GM23338 (cell line): ENCODE measurements at regions not wholly inside any gene's neighbourhood (a gene's known extent, or its start where the extent isn't known, plus 50 kb on each side); places are given as distances from the start of the nearest gene placed in this dataset.

ENCODE experiments used
- ATAC-seq: fragments of 200-7000 bp; cut with Tn5 transposase; 3 replicates; pipeline ENCODE4 v1.9.1; 2020
- DNase-seq: peaks from one replicate; pipeline ENCODE4 v3.0.0-alpha.2; 2015; ENCODE audit warnings: low spot score
- H2AFZ ChIP-seq: fragments of 200-600 bp; sonication (generic); 2 replicates; pipeline ENCODE4 v1.8.0; 2016; ENCODE audit warnings: antibody characterized with exemption, mild to moderate bottlenecking, moderate library complexity
- H3F3A ChIP-seq: fragments of 200-600 bp; sonication (generic); replicated peaks from 2 replicates; pipeline ENCODE4 v1.8.0; 2017; ENCODE audit warnings: antibody characterized with exemption, mixed run types, low read depth
- H3K27ac ChIP-seq: fragments of 200-600 bp; sonication (generic); 2 replicates; pipeline ENCODE4 v1.6.1; 2016; ENCODE audit warnings: low read depth
- H3K27me3 ChIP-seq: fragments of 200-600 bp; sonication (generic); 2 replicates; pipeline ENCODE4 v1.8.0; 2016; ENCODE audit warnings: mild to moderate bottlenecking, mixed run types, moderate library complexity; ENCODE audit not compliant: insufficient read depth
- H3K36me3 ChIP-seq: fragments of 200-600 bp; sonication (generic); 2 replicates; pipeline ENCODE4 v1.8.0; 2016; ENCODE audit warnings: mild to moderate bottlenecking; ENCODE audit not compliant: insufficient read depth
- H3K4me1 ChIP-seq: fragments of 200-600 bp; sonication (generic); 2 replicates; pipeline ENCODE4 v1.8.0; 2016; ENCODE audit warnings: mild to moderate bottlenecking, moderate library complexity; ENCODE audit not compliant: insufficient read depth
- H3K4me2 ChIP-seq: fragments of 200-600 bp; sonication (generic); 2 replicates; pipeline ENCODE4 v1.7.1; 2017; ENCODE audit warnings: mixed run types
- H3K4me3 ChIP-seq: fragments of 200-600 bp; sonication (generic); 2 replicates; pipeline ENCODE4 v1.6.1; 2016; ENCODE audit warnings: mixed run types
- H3K79me2 ChIP-seq: fragments of 200-600 bp; sonication (generic); replicated peaks from 2 replicates; pipeline ENCODE4 v1.8.0; 2017; ENCODE audit warnings: mild to moderate bottlenecking; ENCODE audit not compliant: insufficient read depth
- H3K9me2 ChIP-seq: fragments of 200-600 bp; sonication (generic); 2 replicates; pipeline ENCODE4 v1.8.0; 2017; ENCODE audit not compliant: insufficient read depth
- H4K20me1 ChIP-seq: fragments of 200-600 bp; sonication (generic); replicated peaks from 2 replicates; pipeline ENCODE4 v1.8.0; 2017; ENCODE audit warnings: mild to moderate bottlenecking; ENCODE audit not compliant: insufficient read depth
- H3K27ac Mint-ChIP-seq: 2 replicates; pipeline ENCODE4 v1.8.0; 2020; ENCODE audit warnings: inconsistent platforms, mild to moderate bottlenecking, moderate library complexity, mixed read lengths
- H3K27me3 Mint-ChIP-seq: 3 replicates; pipeline ENCODE4 v1.8.0; 2022; ENCODE audit warnings: low read depth, mild to moderate bottlenecking, moderate library complexity, mixed read lengths, inconsistent platforms; ENCODE audit not compliant: insufficient read depth, poor library complexity
- H3K36me3 Mint-ChIP-seq: 3 replicates; pipeline ENCODE4 v1.8.0; 2021; ENCODE audit warnings: low read depth, mild to moderate bottlenecking, inconsistent platforms, moderate library complexity, mixed read lengths
- H3K4me1 Mint-ChIP-seq: 3 replicates; pipeline ENCODE4 v1.8.0; 2020; ENCODE audit warnings: mild to moderate bottlenecking, inconsistent platforms, mixed read lengths
- H3K4me3 Mint-ChIP-seq: 3 replicates; pipeline ENCODE4 v1.8.0; 2021; ENCODE audit warnings: moderate library complexity, mild to moderate bottlenecking, inconsistent platforms, mixed read lengths
- H3K9me3 Mint-ChIP-seq: 3 replicates; pipeline ENCODE4 v1.8.0; 2020; ENCODE audit warnings: moderate library complexity, mild to moderate bottlenecking, inconsistent platforms, mixed read lengths
- CREB1 ChIP-seq: fragments of 250-450 bp; sonication (Bioruptor Pico); IDR thresholded peaks from 2 replicates; pipeline ENCODE4 v1.5.0; 2020; ENCODE audit warnings: low read depth, mild to moderate bottlenecking, moderate library complexity
- CTCF ChIP-seq, 2 experiments: fragments of 200-600 bp in 1 of 2; sonication (generic) in 1 of 2; conservative IDR thresholded peaks; 2 replicates each; pipeline versions ENCODE4 v1.5.1 to v1.6.1; 2016 to 2017; ENCODE audit warnings: antibody characterized with exemption in 2 of 2, low read depth in 2 of 2, mild to moderate bottlenecking in 2 of 2, moderate library complexity in 1 of 2
- EZH2 ChIP-seq: fragments of 200-600 bp; sonication (generic); IDR thresholded peaks from one replicate; pipeline ENCODE4 v1.8.0; 2017; ENCODE audit warnings: antibody characterized with exemption, mild to moderate bottlenecking, low read depth; ENCODE audit not compliant: unreplicated experiment
- EZH2phosphoT487 ChIP-seq: fragments of 200-600 bp; sonication (generic); IDR thresholded peaks from one replicate; pipeline ENCODE4 v1.8.1; 2018; ENCODE audit warnings: antibody characterized with exemption; ENCODE audit not compliant: unreplicated experiment
- JUNB ChIP-seq: IDR thresholded peaks from one replicate; pipeline ENCODE4 v1.6.1; 2016; ENCODE audit warnings: antibody characterized with exemption; ENCODE audit not compliant: unreplicated experiment
- NANOG ChIP-seq: IDR thresholded peaks from 2 replicates; pipeline ENCODE4 v1.6.1; 2016; ENCODE audit warnings: antibody characterized with exemption, borderline replicate concordance
- POLR2AphosphoS5 ChIP-seq: IDR thresholded peaks from 2 replicates; pipeline ENCODE4 v1.6.1; 2016; ENCODE audit warnings: antibody characterized with exemption, low read depth
- STAT1 ChIP-seq: IDR thresholded peaks from one replicate; pipeline ENCODE4 v1.6.1; 2016; ENCODE audit warnings: antibody characterized with exemption; ENCODE audit not compliant: unreplicated experiment
- ZNF114 ChIP-seq: fragments of 250-450 bp; sonication (Bioruptor Pico); IDR thresholded peaks from 2 replicates; pipeline ENCODE4 v1.5.0; 2020; ENCODE audit warnings: mild to moderate bottlenecking, moderate library complexity
- ZNF331 ChIP-seq: fragments of 250-450 bp; sonication (Bioruptor Pico); IDR thresholded peaks from 2 replicates; pipeline ENCODE4 v1.5.0; 2020; ENCODE audit warnings: low read depth, mild to moderate bottlenecking, moderate library complexity
- TF ChIP-seq, protein P1 (sequence below): IDR thresholded peaks from 2 replicates; pipeline ENCODE4 v1.6.1; 2016; ENCODE audit warnings: antibody characterized with exemption
- TF ChIP-seq, protein P2 (sequence below): IDR thresholded peaks from one replicate; pipeline ENCODE4 v1.6.1; 2018; ENCODE audit warnings: antibody characterized with exemption; ENCODE audit not compliant: unreplicated experiment
- TF ChIP-seq, protein P3 (sequence below): fragments of 250-450 bp; sonication (Bioruptor Pico); IDR thresholded peaks from 2 replicates; pipeline ENCODE4 v1.5.0; 2020; ENCODE audit warnings: mild to moderate bottlenecking, moderate library complexity

DNA sequence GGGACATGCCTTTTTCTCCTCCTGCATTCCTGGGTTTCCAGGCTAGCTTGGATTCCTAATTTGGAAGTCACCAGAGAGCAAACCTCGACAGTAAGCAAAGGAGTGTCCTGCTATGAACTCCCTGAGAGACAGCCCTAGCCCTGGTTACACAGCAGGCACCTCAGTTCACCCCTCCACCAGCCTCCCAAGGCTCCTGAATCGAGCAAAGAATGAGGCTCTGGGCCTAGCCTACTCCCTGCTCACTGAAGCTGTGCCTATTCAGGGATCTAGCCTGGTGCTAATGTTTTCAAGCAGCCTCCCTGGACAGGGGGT is 66.7 kb upstream of the RMDN2 start:
- DNase-seq (no peak), ATAC-seq (peak; percentile 72)
- Mint-ChIP-seq H3K4me3 (no peak overlapping the region), H3K4me1 (peaks cover 3% of the 10 kb centered on the region; the same call in 1 of the 3 replicates), H3K36me3 (peaks cover 2% of the 10 kb centered on the region; the same call in 1 of the 3 replicates), H3K9me3 (peaks cover 4% of the 10 kb centered on the region; the same call in 1 of the 3 replicates), H3K27me3 (peaks cover 3% of the 10 kb centered on the region), H3K27ac (no peak overlapping the region)
- Histone ChIP-seq H3K4me2 (no peak overlapping the region), H3K4me1 (no peaks in the 10 kb centered on the region), H3K27me3 (no peaks in the 10 kb centered on the region), H3F3A (no peaks in the 10 kb centered on the region), H3K36me3 (no peaks in the 10 kb centered on the region), H3K9me2 (no peaks in the 10 kb centered on the region), H3K79me2 (no peaks in the 10 kb centered on the region), H3K4me3 (no peak overlapping the region), H3K27ac (no peak overlapping the region), H4K20me1 (no peaks in the 10 kb centered on the region), H2AFZ (peak overlapping the region; percentile 84)
- TF ChIP-seq, protein P1, sequence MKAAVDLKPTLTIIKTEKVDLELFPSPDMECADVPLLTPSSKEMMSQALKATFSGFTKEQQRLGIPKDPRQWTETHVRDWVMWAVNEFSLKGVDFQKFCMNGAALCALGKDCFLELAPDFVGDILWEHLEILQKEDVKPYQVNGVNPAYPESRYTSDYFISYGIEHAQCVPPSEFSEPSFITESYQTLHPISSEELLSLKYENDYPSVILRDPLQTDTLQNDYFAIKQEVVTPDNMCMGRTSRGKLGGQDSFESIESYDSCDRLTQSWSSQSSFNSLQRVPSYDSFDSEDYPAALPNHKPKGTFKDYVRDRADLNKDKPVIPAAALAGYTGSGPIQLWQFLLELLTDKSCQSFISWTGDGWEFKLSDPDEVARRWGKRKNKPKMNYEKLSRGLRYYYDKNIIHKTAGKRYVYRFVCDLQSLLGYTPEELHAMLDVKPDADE, result no peak
- TF ChIP-seq EZH2 (no peak), CREB1 (CRISPR knock-in tag) (no peak), CTCF (conservative IDR thresholded peaks at IDR 0.05; ENCODE audit: low read depth in 2 of 2) (no peak), JUNB (no peak), ZNF331 (no peak), POLR2AphosphoS5 (no peak), STAT1 (no peak), ZNF114 (CRISPR knock-in tag) (no peak), NANOG (no peak), EZH2phosphoT487 (no peak)
- TF ChIP-seq, protein P2, sequence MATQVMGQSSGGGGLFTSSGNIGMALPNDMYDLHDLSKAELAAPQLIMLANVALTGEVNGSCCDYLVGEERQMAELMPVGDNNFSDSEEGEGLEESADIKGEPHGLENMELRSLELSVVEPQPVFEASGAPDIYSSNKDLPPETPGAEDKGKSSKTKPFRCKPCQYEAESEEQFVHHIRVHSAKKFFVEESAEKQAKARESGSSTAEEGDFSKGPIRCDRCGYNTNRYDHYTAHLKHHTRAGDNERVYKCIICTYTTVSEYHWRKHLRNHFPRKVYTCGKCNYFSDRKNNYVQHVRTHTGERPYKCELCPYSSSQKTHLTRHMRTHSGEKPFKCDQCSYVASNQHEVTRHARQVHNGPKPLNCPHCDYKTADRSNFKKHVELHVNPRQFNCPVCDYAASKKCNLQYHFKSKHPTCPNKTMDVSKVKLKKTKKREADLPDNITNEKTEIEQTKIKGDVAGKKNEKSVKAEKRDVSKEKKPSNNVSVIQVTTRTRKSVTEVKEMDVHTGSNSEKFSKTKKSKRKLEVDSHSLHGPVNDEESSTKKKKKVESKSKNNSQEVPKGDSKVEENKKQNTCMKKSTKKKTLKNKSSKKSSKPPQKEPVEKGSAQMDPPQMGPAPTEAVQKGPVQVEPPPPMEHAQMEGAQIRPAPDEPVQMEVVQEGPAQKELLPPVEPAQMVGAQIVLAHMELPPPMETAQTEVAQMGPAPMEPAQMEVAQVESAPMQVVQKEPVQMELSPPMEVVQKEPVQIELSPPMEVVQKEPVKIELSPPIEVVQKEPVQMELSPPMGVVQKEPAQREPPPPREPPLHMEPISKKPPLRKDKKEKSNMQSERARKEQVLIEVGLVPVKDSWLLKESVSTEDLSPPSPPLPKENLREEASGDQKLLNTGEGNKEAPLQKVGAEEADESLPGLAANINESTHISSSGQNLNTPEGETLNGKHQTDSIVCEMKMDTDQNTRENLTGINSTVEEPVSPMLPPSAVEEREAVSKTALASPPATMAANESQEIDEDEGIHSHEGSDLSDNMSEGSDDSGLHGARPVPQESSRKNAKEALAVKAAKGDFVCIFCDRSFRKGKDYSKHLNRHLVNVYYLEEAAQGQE, result no peak
- TF ChIP-seq, protein P3, sequence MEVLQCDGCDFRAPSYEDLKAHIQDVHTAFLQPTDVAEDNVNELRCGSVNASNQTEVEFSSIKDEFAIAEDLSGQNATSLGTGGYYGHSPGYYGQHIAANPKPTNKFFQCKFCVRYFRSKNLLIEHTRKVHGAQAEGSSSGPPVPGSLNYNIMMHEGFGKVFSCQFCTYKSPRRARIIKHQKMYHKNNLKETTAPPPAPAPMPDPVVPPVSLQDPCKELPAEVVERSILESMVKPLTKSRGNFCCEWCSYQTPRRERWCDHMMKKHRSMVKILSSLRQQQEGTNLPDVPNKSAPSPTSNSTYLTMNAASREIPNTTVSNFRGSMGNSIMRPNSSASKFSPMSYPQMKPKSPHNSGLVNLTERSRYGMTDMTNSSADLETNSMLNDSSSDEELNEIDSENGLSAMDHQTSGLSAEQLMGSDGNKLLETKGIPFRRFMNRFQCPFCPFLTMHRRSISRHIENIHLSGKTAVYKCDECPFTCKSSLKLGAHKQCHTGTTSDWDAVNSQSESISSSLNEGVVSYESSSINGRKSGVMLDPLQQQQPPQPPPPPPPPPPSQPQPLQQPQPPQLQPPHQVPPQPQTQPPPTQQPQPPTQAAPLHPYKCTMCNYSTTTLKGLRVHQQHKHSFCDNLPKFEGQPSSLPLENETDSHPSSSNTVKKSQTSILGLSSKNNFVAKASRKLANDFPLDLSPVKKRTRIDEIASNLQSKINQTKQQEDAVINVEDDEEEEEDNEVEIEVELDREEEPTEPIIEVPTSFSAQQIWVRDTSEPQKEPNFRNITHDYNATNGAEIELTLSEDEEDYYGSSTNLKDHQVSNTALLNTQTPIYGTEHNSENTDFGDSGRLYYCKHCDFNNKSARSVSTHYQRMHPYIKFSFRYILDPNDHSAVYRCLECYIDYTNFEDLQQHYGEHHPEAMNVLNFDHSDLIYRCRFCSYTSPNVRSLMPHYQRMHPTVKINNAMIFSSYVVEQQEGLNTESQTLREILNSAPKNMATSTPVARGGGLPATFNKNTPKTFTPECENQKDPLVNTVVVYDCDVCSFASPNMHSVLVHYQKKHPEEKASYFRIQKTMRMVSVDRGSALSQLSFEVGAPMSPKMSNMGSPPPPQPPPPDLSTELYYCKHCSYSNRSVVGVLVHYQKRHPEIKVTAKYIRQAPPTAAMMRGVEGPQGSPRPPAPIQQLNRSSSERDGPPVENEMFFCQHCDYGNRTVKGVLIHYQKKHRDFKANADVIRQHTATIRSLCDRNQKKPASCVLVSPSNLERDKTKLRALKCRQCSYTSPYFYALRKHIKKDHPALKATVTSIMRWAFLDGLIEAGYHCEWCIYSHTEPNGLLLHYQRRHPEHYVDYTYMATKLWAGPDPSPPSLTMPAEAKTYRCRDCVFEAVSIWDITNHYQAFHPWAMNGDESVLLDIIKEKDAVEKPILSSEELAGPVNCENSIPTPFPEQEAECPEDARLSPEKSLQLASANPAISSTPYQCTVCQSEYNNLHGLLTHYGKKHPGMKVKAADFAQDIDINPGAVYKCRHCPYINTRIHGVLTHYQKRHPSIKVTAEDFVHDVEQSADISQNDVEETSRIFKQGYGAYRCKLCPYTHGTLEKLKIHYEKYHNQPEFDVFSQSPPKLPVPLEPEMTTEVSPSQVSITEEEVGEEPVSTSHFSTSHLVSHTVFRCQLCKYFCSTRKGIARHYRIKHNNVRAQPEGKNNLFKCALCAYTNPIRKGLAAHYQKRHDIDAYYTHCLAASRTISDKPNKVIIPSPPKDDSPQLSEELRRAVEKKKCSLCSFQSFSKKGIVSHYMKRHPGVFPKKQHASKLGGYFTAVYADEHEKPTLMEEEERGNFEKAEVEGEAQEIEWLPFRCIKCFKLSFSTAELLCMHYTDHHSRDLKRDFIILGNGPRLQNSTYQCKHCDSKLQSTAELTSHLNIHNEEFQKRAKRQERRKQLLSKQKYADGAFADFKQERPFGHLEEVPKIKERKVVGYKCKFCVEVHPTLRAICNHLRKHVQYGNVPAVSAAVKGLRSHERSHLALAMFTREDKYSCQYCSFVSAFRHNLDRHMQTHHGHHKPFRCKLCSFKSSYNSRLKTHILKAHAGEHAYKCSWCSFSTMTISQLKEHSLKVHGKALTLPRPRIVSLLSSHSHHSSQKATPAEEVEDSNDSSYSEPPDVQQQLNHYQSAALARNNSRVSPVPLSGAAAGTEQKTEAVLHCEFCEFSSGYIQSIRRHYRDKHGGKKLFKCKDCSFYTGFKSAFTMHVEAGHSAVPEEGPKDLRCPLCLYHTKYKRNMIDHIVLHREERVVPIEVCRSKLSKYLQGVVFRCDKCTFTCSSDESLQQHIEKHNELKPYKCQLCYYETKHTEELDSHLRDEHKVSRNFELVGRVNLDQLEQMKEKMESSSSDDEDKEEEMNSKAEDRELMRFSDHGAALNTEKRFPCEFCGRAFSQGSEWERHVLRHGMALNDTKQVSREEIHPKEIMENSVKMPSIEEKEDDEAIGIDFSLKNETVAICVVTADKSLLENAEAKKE (CRISPR knock-in tag), result no peak
